Cerebellar cortex (tissue), 1 donor: ENCODE measurements at regions not wholly inside any gene's neighbourhood (a gene's known extent, or its start where the extent isn't known, plus 50 kb on each side); places are given as distances from the start of the nearest gene placed in this dataset.

ENCODE experiments used
- DNase-seq: peaks from one replicate; pipeline ENCODE4 v3.0.0-alpha.2; 2015; ENCODE audit warnings: low spot score

GRCh38 chr11:121740902-121741301 lies 288.1 kb upstream of the SORL1-AS1 start:
- DNase-seq, result no peak

- no peak for DNase-seq
Observed at GRCh38 chr11:121733858-121734257, 281.1 kb upstream of the SORL1-AS1 start.

DNA sequence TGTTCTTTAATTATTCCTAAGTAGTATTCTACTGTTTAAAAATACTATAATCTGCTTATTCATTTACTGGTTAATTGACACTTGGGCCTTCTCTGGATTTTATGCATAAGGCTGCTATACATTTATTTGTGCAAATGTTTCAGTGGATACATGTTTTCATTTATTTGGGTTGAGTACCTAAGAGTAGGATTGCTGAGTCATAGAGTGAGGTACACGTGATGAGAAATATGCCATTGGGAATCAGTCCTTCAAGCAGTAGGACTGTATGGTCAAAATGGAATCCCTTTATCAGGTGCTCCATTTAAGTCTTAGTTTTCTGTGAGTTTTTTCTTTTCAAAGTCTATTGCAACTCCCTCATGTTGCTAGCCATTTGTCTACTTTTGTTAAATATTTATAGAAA lies 275.2 kb upstream of the SORL1-AS1 start:
- DNase-seq, result no peak

GRCh38 chr11:121723246-121723741 lies 270.5 kb upstream of the SORL1-AS1 start:
- DNase-seq, result no peak

DNA sequence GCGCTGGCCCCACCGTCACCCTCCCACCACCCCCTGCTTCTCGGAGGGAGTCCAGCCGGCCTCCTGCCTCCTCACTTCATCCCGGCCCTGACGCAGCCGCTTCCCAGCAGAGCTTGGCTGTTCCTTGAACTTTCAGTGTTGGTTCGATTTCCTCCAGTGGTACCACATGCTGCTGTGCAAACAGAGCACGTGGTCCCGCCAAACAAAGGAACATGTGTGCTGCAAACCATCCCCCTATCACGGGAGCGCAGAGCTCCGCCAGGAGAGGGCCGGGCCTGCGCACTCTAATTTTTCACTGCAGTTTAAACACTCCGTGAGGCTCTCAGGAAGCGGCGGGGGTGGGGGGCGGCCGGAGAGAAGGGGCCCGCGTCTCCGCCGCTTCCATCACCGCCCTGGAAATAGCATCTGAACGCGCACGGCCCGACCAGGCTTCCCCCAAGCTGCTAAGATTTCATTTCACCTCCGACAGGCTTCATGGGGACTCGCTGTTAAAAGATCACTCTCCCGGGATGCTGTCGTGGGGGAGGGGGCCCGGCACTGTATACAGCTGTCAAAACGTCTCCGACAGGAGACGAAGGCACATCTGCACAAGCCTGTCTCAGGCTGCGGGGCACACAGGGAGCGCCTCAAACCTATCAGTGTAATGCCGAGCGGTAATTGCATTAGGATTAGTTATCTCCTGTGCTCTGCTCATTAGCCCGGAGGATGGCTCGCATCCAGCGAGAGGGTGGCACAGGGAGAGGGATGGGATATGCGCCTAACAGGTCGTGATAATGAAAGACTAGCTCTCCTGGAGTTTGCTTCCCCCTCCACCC lies 269.9 kb upstream of the SORL1-AS1 start:
- DNase-seq, result peak; percentile 18

GRCh38 chr11:121721961-121722360 lies 269.2 kb upstream of the SORL1-AS1 start:
- no peak for DNase-seq

GRCh38 chr11:121721448-121721847 lies 268.7 kb upstream of the SORL1-AS1 start:
- no peak for DNase-seq

- DNase-seq, result no peak
Observed at GRCh38 chr11:121717296-121717695, 264.5 kb upstream of the SORL1-AS1 start.

DNA sequence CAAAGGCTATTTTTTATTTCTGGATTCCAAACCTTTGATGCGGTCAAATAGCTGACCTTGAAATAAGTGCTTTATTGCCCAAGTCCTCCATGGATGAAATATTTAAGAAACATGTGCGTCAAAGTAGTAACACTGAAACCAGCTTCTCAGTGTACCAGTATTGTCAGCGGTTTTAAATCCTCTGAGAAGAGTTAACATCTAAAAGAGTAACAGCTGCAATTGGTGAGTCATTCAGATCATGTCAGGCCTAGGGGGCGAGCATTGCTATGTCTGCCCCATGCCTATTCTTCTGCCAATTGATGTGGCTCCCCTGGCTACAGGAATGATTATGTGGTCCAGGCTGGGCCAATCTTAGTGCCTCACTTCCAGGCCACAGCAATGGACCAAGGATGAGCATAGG lies 263.3 kb upstream of the SORL1-AS1 start:
- no peak for DNase-seq

GRCh38 chr11:121715405-121715804 lies 262.6 kb upstream of the SORL1-AS1 start:
- DNase-seq, result no peak

GRCh38 chr11:121714351-121714750 lies 261.6 kb upstream of the SORL1-AS1 start:
- DNase-seq, result no peak

DNA sequence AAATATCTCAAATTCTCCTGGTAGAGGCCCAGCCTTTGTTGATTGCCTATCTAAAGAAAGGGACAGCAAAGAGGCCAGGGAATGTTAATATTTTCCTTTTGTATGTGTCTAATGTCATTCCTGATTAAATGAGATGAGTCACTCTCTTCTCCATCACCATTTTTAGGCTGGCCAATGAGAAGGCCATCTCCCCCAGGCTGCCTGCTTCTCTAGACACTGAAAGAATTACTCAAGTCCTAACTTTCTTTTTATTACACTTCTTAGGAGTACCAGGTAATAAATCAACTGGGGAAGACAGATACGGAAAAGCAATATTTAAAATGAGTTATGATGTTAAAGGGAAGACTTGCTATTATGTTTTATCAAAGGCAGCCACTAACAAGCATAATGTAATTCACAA lies 259.2 kb upstream of the SORL1-AS1 start:
- DNase-seq, result no peak

- DNase-seq, result no peak
Observed at GRCh38 chr11:121711236-121711635, 258.5 kb upstream of the SORL1-AS1 start.

DNA sequence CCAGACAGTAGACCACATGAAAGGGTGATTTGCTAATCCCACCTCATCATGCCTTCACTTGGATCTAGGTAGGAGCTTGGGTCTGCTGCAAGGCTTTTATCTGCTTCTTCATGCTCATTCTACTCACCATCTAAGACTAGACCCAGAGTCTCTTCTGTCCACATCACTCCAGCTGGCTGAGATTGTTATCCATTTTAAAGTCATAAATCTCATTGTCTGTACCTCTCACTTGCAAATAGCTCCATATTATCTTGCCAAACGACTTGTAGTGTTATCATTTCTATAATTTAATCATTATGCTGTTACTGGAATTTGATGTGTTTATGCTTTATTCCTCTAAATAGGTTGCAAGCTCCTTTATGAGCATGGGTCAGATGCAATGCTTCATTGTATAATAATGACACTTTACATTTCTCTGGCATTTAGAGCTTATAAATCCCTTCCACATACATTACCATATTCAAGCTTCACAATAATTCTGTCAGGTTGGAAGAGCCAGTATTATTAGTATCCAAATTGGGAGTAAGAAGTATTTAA lies 254.2 kb upstream of the SORL1-AS1 start:
- no peak for DNase-seq

DNA sequence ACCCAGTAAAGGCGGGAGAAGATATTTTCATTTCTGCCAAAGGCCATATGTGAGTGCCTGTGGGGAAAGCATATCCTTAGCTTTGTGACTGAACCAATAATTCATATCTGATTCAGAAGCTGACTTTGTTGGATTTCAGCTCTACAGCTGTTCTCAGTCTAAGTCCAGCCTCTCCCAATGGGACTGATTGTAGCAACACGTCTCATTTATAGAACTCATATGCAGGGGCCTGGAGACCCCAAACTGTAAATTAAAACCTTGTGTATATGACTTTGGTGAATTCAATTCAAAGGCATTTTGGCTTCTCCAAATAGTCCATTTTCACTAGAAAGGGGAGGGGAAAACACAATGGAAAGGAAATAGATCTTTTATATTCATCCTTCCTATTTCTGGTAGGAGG lies 250.4 kb upstream of the SORL1-AS1 start:
- no peak for DNase-seq

GRCh38 chr11:121700968-121701367 lies 248.2 kb upstream of the SORL1-AS1 start:
- DNase-seq, result no peak

DNA sequence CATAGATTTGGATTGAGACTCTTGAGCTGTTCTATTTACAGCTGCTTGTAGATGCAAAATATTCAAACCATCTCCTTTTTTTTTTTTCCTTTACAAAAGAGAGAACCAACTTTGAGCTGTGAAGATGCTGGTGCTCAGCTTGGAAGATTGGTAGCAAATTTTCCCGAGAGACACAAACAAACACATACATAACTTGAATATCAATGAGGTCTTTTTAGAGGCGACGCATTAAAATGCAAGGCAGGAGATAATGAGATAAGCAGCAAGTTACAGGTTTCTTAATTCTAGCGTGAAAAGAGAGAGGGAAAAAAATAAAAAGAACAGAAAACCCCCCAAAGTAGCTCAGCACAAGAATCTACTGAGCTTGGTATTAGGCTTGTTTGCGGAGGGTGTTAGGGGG lies 247.0 kb upstream of the SORL1-AS1 start:
- no peak for DNase-seq

- no peak for DNase-seq
Observed at GRCh38 chr11:121696931-121697670, 244.3 kb upstream of the SORL1-AS1 start.

GRCh38 chr11:121696177-121696871 lies 243.6 kb upstream of the SORL1-AS1 start:
- DNase-seq, result peak; percentile 5

GRCh38 chr11:121692236-121692635 lies 239.5 kb upstream of the SORL1-AS1 start:
- DNase-seq, result no peak

GRCh38 chr11:121688860-121689614 lies 236.3 kb upstream of the SORL1-AS1 start:
- DNase-seq, result no peak

DNA sequence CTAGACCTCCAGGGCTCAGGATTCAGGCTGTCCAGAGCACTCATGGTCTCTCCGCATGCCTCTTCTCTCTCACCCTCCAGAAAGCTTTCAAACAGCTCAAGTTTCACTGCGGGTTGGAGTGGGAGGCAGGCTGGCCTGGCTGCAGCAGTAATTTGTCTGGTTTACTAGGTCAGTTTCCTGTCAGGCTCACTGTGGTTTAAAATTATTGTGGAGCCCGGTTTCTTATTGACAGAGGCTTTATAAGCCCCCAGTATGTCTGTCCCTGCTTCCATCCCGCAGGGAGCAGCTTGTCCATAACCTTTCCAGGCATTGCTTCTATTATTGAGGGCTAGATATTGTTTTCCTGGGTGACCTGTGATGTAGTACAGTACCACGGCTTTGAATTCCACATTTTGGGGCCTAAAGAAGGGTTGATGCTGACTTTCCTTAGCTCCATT lies 235.3 kb upstream of the SORL1-AS1 start:
- DNase-seq, result no peak
